Left ventricle myocardium superior (tissue), 1 donor: ENCODE measurements at regions not wholly inside any gene's neighbourhood (a gene's known extent, or its start where the extent isn't known, plus 50 kb on each side); places are given as distances from the start of the nearest gene placed in this dataset.
"Not testable (repeated sequence)": the region's sequence is repeated elsewhere in the genome, so short reads cannot be mapped to it uniquely, and the experiment has no call there.

Experiments used
- ATAC-seq: fragments of 200-7000 bp; cut with Tn5 transposase; one replicate; pipeline ENCODE4 v1.9.1; 2020; ENCODE audit warnings: mild to moderate bottlenecking, moderate library complexity
- DNase-seq: peaks from one replicate; pipeline ENCODE4 v3.0.0-alpha.2; 2020
- intact Hi-C: fragments of 100-400 bp; cut with micrococcal nuclease; formaldehyde crosslinking; loops from one replicate; pipeline ENCODE4 v1.11.0; 2022
- donor health status: DM: no; HTN: yes; CAD: no; lungs with severe emphysema.

DNA sequence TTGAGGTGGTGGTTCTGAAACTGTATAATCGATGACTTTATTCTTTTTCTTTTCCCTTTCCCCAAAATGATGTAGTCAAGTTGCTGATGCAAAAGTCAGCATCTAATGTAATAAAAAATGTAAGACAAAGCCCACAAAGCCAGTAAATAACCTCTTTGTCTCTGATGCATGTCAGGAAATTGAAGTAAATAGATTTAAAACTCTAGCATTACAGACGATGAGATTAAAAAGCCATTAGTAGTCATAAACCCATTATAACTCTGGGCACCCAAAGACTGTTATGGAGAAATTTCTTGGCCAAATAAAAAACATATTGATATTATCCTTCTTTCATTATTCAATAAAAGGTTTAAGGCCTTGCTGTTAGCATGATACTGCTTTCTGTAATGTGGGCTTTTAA, 548.7 kb downstream of the TUSC1 start:
- ATAC-seq (no peak), DNase-seq (no peak)
- intact Hi-C loops = no loop called here

DNA sequence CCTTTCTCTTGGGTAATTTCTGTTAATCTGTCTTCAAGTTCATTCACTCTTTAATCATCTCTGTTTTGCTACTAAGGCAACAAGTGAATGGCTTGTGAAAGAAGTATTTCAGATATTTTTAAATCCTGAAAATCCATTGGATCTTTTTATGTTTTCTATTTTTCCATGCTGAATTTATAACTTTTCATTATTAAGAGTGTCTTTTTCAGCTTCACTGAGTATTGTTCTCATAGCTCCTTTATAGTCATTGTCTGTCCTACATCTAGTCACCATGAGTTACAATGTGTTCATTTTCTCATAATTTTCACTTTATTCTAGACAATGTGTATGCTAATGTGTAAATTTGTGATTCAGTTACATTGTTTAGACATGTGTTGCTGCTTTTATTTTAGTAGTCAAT, 556.4 kb downstream of the TUSC1 start:
- no peak for DNase-seq
- ATAC-seq = no peak
- intact Hi-C loops = no loop called here

DNA sequence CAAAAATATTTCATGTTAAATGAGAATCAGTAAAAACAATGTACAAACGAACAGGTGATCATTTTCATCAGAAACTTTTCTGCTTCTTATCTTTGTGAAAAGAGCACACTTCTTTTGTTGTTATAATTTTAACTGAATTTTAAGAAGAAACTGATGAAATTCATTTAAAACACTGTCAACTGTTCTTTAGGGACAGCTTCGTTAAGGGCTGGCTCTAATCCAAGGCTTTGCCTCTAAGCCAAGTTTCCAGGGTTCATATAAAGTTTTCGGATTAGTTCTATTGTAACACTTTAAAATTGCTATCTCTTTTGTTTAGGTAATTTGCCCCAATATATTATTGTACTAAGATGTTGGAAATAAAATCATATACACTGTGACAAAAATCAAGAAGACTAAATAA, 559.2 kb downstream of the TUSC1 start:
- intact Hi-C loops = no loop called here
- no peak for DNase-seq
- no peak for ATAC-seq

DNA sequence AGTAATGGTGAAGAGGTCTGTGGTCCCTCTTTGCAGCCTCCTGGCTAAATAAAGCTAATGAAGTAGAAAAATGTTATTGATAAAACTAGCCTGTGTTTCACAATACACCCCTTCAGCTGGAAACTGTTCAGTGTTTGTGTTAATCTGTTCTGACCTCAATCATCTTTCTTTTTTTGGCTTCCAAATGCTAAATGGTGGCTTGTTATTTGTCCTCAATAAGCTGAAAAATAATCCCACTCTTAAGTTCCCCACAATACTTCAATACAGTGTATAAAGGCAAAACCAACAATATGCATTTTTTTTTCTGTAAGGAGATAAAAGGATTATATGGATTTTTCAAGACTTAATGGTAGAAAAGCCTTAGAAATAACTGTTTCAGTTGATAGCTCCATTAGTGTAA, 560.5 kb downstream of the TUSC1 start:
- DNase-seq (no peak), ATAC-seq (no peak)
- intact Hi-C loops = no loop called here

DNA sequence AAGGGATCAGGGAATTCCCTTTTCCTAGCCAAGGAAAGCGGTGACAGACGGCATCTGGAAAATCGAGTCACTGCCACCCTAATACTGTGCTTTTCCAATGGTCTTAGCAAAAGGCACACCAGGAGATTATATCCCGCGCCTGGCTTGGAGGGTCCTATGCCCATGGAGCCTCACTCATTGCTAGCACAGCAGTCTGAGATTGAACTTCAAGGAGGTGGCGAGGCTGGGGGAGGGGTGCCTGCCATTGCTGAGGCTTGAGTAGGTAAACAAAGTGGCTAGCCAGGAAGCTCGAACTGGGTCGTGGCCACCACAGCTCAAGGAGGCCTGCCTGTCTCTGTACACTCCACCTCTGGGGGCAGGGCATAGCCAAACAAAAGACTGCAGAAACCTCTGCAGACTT, 556.5 kb upstream of the IZUMO3 start:
- DNase-seq, intact Hi-C loops, ATAC-seq: not testable (repeated sequence)

DNA sequence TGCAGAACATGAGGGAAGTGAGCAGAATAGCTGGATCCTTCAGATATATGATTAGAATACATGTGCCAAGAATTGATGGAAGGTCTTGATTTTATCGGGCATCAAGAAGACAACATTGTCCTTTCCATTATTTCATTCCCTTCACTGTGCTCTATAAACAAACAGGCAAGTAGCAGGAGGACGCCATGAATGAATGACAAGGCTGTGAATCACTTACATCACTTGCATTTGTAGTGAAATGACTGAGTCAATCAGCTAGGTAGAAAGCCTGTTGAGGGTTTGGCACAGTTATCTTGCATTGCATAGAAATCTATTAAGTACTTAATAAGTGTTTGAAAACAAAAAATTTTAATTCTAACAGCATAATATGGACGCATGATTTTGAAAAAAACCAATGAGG, 548.8 kb upstream of the IZUMO3 start:
- ATAC-seq (no peak), DNase-seq (no peak)
- intact Hi-C loops = no loop called here

DNA sequence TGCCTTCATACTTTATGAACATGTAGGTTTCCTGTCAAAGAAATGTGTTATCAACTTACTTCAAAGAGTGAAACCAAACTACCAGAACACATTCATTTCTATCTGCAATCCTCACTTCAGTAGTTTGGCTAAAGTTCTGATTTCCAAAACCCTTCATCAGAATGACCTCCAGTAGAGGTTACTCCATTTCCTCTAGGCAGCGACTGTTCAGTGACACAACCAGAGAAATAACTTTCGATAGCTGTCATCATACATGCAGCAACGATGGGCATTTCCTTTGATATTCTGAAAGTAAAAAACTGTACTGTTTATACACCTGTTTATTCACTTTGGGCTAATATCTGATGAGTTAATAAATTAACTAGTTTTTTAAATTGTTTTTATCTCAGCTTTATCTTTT, 532.5 kb upstream of the IZUMO3 start:
- ATAC-seq = no peak
- intact Hi-C loops = no loop called here
- no peak for DNase-seq

DNA sequence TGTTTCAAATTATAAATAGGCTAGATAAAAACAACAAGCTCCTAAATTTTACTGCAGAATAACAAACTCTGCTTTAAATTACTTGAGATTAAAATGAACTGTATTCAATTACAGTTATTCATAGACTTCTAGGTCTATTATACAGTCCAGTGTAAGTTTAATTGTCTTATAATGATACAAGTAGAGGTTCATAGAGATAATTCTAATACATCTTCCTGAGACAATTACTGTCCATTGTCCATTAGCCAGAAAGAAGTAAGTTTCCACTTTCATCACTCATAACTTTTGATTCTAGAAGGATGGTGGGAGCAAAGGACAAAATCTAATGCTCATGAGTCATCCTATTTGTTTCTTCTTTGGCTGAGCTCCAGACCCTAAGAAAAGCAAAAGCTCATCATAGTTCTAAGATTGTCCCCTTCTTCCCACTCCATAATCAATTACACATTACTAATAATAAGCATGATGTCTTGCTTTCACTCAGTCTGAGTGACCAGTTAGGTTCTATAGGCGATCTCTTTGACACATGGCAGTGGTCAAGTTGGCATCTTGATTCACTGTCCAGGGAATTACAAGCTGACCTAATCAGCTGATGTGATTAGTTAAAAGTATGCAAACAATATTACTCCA, 502.5 kb upstream of the IZUMO3 start:
- ATAC-seq (no peak), DNase-seq (no peak)
- intact Hi-C loops = no loop called here

DNA sequence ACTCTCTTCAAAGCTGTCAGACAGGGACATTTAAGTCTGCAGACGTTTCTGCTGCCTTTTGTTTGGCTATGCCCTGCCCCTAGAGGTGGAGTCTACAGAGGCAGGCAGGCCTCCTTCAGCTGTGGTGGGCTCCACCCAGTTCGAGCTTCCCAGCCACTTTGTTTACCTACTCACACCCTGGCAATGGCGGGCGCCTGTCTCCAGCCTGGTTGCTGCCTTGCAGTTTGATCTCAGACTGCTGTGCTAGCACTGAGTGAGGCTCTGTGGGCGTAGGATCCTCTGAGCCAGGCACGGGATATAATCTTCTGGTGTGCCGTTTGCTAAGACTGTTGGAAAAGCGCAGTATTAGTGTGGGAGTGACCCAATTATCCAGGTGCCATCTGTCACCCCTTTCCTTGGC, 499.8 kb upstream of the IZUMO3 start:
- intact Hi-C loops, ATAC-seq, DNase-seq: not testable (repeated sequence)

DNA sequence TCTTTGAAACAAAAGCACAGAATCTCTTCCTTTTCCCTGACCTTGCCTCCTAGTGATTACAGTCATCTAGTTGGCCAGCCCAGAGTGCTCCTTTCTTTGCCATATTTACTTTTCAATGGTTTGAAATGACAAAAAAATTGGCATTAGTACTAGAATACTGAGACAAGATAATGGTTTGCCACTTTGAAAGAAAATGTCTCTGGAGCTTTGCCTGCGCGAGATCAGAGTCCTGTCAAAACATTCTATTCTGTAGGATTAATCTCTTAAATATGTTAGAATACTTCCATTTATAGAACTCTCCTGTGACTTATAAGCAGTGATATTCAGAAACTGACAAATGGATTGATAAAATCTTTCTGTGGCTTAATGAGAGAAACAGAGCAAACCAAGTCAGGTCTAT, 484.0 kb upstream of the IZUMO3 start:
- ATAC-seq = no peak
- intact Hi-C loops = no loop called here
- DNase-seq = no peak

DNA sequence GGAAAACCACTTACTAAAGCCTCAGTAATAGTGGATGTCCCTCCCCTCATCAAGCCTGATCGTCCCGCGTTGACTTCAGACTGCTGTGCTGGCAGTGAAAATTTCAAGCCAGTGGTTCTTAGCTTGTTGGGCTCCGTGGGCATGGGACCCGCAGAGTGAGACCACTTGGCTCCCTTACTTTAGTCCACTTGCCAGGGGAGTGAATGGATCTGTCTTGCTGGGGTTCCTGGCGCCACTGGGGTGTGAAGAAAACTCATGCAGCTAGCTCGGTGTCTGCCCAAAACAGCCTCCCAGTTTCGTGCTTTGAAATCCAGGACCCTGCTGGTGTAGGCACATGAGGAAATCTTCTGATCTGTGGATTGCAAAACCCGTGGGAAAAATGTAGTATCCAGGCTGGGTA, 480.0 kb upstream of the IZUMO3 start:
- intact Hi-C loops = no loop called here
- DNase-seq (no peak), ATAC-seq (no peak)

DNA sequence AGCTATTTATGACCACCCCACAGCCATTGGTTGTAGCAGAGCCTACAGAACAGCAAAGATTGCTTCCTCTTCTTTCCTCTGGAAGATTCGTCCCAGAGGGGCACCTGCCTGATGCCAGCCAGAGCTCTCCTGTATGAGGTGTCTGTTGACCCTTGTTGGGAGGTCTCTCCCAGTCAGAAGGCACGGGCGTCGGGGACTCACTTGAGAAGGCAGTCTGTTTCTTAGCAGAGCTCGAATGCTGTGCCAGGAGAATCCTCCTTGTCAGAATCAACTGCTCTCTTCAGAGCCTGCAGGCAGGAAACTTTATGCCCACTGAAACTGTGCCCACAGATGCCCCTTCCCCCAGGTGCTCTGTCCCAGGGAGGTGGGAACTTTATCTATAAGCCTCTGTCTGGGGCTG, 479.5 kb upstream of the IZUMO3 start:
- intact Hi-C loops = no loop called here
- DNase-seq (no peak), ATAC-seq (no peak)

DNA sequence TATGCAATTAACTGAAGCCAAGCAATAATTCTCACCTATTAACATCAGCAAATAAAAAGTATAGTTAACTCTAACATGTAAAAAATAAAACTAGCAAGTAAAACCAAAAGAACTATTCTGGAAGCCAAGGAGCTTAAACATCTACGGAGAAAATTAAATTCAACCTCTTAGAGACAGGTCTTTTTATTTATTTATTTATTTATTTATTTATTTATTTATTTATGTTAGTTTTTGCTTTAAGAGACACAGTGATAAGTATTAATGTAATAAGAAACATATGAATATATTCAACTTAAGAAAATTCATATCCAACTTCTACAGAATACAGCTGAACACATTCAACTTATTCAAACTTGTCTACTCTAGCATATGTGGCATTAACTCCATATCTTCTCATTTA, 472.1 kb upstream of the IZUMO3 start:
- intact Hi-C loops = no loop called here
- no peak for ATAC-seq

DNA sequence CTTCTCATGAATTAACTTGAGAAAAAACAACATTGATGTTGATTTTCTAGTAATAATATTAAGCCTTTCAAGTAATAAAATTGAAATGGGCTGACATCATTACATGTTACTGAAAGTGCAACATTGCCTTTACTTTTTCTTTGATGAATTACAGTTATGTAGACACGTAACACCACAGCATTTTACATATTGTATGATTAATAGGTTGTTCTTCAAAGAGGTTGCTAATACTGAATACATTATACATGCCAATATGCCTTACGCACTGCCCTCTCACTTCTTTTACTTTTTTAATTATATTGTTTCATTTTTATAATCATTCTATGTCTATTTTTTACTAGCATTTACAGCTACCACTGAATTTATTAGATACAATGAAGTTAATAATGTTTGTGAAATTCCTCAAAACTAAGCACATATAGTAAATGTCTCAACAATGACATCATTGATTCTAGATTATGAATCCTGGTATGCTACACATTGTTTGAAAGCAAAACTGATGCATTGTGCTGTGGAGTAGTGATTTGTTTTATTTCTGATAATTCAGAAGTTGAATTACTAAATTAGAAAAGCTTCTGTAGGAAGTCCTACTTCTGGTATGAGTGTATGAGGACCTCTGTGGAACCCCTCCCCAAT, 464.4 kb upstream of the IZUMO3 start:
- ATAC-seq (no peak), DNase-seq (no peak)
- intact Hi-C loops = no loop called here

More for the DNA sequence above, 472.1 kb upstream of the IZUMO3 start:
- DNase-seq = no peak

DNA sequence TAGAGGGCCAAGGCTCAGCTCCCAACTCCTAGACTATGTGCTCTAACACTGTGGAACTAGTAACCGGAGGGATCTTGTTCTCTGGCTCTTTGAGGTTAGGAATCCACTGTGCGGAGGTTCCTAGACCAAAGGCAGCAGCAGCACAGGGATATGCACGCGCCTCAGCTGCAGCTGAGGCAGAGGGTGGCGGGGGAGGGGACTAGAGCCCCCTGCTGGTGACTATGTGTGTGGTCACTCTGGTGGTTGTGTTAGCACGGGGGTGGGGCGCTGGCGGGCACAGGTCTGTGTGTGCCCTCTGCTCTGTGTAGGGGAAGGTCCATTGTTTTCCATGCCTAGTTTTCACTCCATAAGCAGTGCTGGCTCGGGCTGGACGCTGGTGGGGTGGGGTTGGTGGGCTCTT, 458.0 kb upstream of the IZUMO3 start:
- ATAC-seq = no peak
- intact Hi-C loops = no loop called here
- DNase-seq = no peak

DNA sequence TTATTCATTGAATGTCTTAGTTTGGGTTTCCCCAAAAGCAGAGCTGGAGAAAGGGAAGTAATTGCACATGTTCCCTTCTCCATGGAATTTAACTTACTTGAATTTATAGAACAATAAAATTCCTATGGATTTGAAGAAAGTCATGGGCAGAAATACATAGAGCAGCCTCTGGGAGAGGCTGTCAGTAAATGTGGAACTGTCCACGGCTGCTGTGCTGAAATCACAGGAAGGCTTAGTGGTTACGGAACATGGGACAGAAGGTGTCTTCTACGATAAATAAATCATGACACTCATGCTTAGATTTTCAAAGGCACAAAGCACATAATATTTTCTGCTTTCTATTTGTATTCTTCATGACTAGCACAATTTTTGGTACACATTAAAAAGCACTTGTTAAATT, 440.6 kb upstream of the IZUMO3 start:
- no peak for ATAC-seq
- intact Hi-C loops = no loop called here

DNA sequence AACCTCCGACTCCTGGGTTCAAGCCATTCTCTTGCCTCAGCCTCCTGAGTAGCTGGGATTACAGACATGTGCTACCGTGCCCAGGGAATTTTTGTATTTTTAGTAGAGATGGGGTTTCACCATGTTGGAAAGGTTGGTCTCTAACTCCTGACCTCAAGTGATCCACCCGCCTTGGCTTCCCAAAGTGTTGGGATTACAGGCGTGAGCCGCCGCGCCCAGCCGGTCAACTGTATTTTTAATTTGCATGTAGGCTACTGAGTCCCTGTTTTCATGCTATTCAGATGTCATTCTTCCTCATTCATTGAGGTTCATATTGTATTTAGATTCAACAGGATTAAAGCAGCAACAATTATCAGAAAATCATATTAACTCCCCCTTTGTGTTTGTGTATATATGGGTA, 425.1 kb upstream of the IZUMO3 start:
- DNase-seq, intact Hi-C loops, ATAC-seq: not testable (repeated sequence)

More for the DNA sequence above, 440.6 kb upstream of the IZUMO3 start:
- DNase-seq = no peak

DNA sequence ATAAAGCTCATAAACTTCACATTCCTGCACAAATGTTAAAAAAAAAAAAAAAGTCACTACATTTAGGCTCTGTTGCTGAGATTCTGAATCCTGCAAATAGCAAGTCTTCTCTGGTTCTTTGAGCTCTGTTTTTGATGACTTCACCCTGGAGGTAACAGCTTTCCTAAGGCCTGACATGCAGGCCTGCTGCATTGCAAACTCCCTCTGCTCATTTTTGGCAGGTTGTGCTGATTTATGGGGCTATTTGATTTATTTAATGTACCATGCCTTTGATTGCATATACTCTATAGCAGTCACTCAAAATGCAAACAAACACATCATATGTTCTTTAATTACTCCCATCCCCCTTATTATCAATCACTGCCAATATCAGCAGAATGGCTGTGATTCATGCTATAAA, 416.1 kb upstream of the IZUMO3 start:
- intact Hi-C loops = no loop called here
- DNase-seq (no peak), ATAC-seq (no peak)

DNA sequence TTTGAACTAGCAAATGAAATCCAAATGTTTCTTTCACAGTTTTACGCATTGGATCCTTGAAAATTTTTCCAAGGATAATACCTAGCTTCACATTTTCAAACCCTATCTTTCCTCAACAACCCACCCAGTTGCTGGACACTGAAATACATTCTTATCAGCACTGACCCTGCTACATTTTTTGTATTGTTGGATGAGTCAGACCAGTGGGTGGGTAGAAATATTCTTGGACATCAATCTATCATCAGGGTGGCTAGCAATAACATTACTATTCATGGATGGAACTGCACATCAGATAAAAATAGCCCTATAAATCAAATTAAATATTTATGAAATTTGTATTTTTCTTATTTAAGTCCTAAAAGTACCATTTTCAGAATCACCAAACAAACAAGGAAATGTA, 407.4 kb upstream of the IZUMO3 start:
- ATAC-seq (no peak), DNase-seq (no peak)
- intact Hi-C loops = no loop called here

DNA sequence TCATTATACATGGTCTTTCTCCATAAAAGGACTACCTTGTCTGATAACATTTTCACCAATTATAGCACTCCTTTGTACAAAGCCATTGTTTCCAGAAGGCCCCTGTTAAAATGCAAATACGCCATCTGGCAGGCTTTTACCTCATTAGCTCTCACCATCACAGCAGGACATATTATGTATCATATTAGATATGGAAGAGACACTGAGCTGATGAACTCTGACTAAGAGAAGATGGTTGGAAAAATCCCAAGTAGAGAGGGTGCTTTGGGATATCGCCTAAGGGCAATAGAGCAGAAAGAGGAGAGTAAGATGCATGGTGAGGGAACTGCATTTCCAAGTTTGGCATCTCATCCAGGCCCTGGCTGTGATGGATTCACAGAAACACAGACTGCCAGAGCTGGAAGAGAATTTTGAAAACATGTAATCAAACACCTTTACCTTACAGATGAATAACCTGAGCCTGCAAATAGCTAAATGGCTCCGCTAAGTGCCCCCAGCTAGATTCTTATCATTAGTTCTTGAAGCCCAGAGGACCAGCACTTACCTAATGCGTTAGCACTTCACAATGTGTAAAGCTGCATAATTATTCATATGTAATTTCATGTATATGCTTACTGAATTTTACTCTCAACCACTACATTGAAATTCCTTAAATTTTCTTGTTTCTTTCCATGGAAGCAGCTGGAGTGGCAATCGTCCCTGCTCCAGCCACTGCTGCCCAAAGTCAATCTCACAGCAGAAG, 393.6 kb upstream of the IZUMO3 start:
- no peak for ATAC-seq
- no peak for DNase-seq
- intact Hi-C loops = no loop called here

DNA sequence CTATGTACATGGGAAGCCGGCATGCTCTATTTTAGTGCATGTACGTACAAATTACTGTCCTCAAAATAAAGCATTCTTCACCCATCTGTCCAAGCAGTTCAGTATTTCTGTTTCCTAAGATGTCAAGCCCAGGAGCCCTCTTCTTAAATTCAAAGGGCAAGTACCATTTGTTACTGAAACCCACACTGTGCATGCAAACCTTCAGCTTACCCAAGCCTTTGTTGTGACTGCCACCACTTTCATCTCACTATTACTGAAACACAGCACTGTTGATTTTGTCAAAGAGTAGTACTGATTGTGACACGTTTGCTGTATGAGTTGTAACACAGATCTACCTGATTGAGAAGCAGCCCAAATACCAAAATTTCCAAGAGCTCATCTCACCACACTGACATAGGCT, 390.4 kb upstream of the IZUMO3 start:
- ATAC-seq (no peak), DNase-seq (no peak)
- intact Hi-C loops = no loop called here
